GM23338 (cell line): ENCODE measurements at regions not wholly inside any gene's neighbourhood (a gene's known extent, or its start where the extent isn't known, plus 50 kb on each side); places are given as distances from the start of the nearest gene placed in this dataset.

Source experiments
- ATAC-seq: fragments of 200-7000 bp; cut with Tn5 transposase; 3 replicates; pipeline ENCODE4 v1.9.1; 2020
- DNase-seq: peaks from one replicate; pipeline ENCODE4 v3.0.0-alpha.2; 2015; ENCODE audit warnings: low spot score
- H2AFZ ChIP-seq: fragments of 200-600 bp; sonication (generic); 2 replicates; pipeline ENCODE4 v1.8.0; 2016; ENCODE audit warnings: antibody characterized with exemption, mild to moderate bottlenecking, moderate library complexity
- H3F3A ChIP-seq: fragments of 200-600 bp; sonication (generic); replicated peaks from 2 replicates; pipeline ENCODE4 v1.8.0; 2017; ENCODE audit warnings: antibody characterized with exemption, mixed run types, low read depth
- H3K27ac ChIP-seq: fragments of 200-600 bp; sonication (generic); 2 replicates; pipeline ENCODE4 v1.6.1; 2016; ENCODE audit warnings: low read depth
- H3K27me3 ChIP-seq: fragments of 200-600 bp; sonication (generic); 2 replicates; pipeline ENCODE4 v1.8.0; 2016; ENCODE audit warnings: mild to moderate bottlenecking, mixed run types, moderate library complexity; ENCODE audit not compliant: insufficient read depth
- H3K36me3 ChIP-seq: fragments of 200-600 bp; sonication (generic); 2 replicates; pipeline ENCODE4 v1.8.0; 2016; ENCODE audit warnings: mild to moderate bottlenecking; ENCODE audit not compliant: insufficient read depth
- H3K4me1 ChIP-seq: fragments of 200-600 bp; sonication (generic); 2 replicates; pipeline ENCODE4 v1.8.0; 2016; ENCODE audit warnings: mild to moderate bottlenecking, moderate library complexity; ENCODE audit not compliant: insufficient read depth
- H3K4me2 ChIP-seq: fragments of 200-600 bp; sonication (generic); 2 replicates; pipeline ENCODE4 v1.7.1; 2017; ENCODE audit warnings: mixed run types
- H3K4me3 ChIP-seq: fragments of 200-600 bp; sonication (generic); 2 replicates; pipeline ENCODE4 v1.6.1; 2016; ENCODE audit warnings: mixed run types
- H3K79me2 ChIP-seq: fragments of 200-600 bp; sonication (generic); replicated peaks from 2 replicates; pipeline ENCODE4 v1.8.0; 2017; ENCODE audit warnings: mild to moderate bottlenecking; ENCODE audit not compliant: insufficient read depth
- H3K9me2 ChIP-seq: fragments of 200-600 bp; sonication (generic); 2 replicates; pipeline ENCODE4 v1.8.0; 2017; ENCODE audit not compliant: insufficient read depth
- H4K20me1 ChIP-seq: fragments of 200-600 bp; sonication (generic); replicated peaks from 2 replicates; pipeline ENCODE4 v1.8.0; 2017; ENCODE audit warnings: mild to moderate bottlenecking; ENCODE audit not compliant: insufficient read depth
- H3K27ac Mint-ChIP-seq: 2 replicates; pipeline ENCODE4 v1.8.0; 2020; ENCODE audit warnings: inconsistent platforms, mild to moderate bottlenecking, moderate library complexity, mixed read lengths
- H3K27me3 Mint-ChIP-seq: 3 replicates; pipeline ENCODE4 v1.8.0; 2022; ENCODE audit warnings: low read depth, mild to moderate bottlenecking, moderate library complexity, mixed read lengths, inconsistent platforms; ENCODE audit not compliant: insufficient read depth, poor library complexity
- H3K36me3 Mint-ChIP-seq: 3 replicates; pipeline ENCODE4 v1.8.0; 2021; ENCODE audit warnings: low read depth, mild to moderate bottlenecking, inconsistent platforms, moderate library complexity, mixed read lengths
- H3K4me1 Mint-ChIP-seq: 3 replicates; pipeline ENCODE4 v1.8.0; 2020; ENCODE audit warnings: mild to moderate bottlenecking, inconsistent platforms, mixed read lengths
- H3K4me3 Mint-ChIP-seq: 3 replicates; pipeline ENCODE4 v1.8.0; 2021; ENCODE audit warnings: moderate library complexity, mild to moderate bottlenecking, inconsistent platforms, mixed read lengths
- H3K9me3 Mint-ChIP-seq: 3 replicates; pipeline ENCODE4 v1.8.0; 2020; ENCODE audit warnings: moderate library complexity, mild to moderate bottlenecking, inconsistent platforms, mixed read lengths
- CREB1 ChIP-seq: fragments of 250-450 bp; sonication (Bioruptor Pico); IDR thresholded peaks from 2 replicates; pipeline ENCODE4 v1.5.0; 2020; ENCODE audit warnings: low read depth, mild to moderate bottlenecking, moderate library complexity
- EZH2phosphoT487 ChIP-seq: fragments of 200-600 bp; sonication (generic); IDR thresholded peaks from one replicate; pipeline ENCODE4 v1.8.1; 2018; ENCODE audit warnings: antibody characterized with exemption; ENCODE audit not compliant: unreplicated experiment
- NANOG ChIP-seq: IDR thresholded peaks from 2 replicates; pipeline ENCODE4 v1.6.1; 2016; ENCODE audit warnings: antibody characterized with exemption, borderline replicate concordance
- POLR2AphosphoS5 ChIP-seq: IDR thresholded peaks from 2 replicates; pipeline ENCODE4 v1.6.1; 2016; ENCODE audit warnings: antibody characterized with exemption, low read depth
- STAT1 ChIP-seq: IDR thresholded peaks from one replicate; pipeline ENCODE4 v1.6.1; 2016; ENCODE audit warnings: antibody characterized with exemption; ENCODE audit not compliant: unreplicated experiment
- ZNF331 ChIP-seq: fragments of 250-450 bp; sonication (Bioruptor Pico); IDR thresholded peaks from 2 replicates; pipeline ENCODE4 v1.5.0; 2020; ENCODE audit warnings: low read depth, mild to moderate bottlenecking, moderate library complexity
- TF ChIP-seq, protein P1 (sequence below), 2 experiments: fragments of 200-600 bp in 1 of 2; sonication (generic) in 1 of 2; conservative IDR thresholded peaks; 2 replicates each; pipeline versions ENCODE4 v1.5.1 to v1.6.1; 2016 to 2017; ENCODE audit warnings: antibody characterized with exemption in 2 of 2, low read depth in 2 of 2, mild to moderate bottlenecking in 2 of 2, moderate library complexity in 1 of 2
- TF ChIP-seq, protein P2 (sequence below): IDR thresholded peaks from 2 replicates; pipeline ENCODE4 v1.6.1; 2016; ENCODE audit warnings: antibody characterized with exemption
- TF ChIP-seq, protein P3 (sequence below): IDR thresholded peaks from one replicate; pipeline ENCODE4 v1.6.1; 2018; ENCODE audit warnings: antibody characterized with exemption; ENCODE audit not compliant: unreplicated experiment
- TF ChIP-seq, protein P4 (sequence below): fragments of 250-450 bp; sonication (Bioruptor Pico); IDR thresholded peaks from 2 replicates; pipeline ENCODE4 v1.5.0; 2020; ENCODE audit warnings: mild to moderate bottlenecking, moderate library complexity

DNA sequence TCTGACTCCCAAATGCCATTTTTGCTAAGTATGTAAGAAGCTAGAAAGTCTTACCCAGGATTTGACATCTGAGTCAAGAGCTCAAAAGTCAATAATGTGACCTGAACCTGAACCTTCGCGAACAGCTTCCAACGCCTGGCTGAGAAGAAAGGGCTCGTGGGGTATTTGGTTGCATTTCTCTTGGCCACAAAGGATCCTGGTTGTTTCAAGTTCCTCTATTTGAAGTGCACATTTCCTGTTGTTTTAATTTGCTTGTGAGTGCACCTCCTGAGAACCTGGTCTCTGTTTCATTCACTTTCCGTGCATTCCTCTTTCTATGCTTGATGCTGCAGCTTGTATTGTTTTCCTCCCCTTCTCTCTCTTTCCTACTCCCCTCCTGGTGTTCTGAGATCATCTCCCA lies 212.5 kb downstream of the FOXA2 start (continued):
- TF ChIP-seq ZNF331 (CRISPR knock-in tag) (no peak), NANOG (no peak), EZH2phosphoT487 (no peak), STAT1 (no peak), CREB1 (CRISPR knock-in tag) (no peak)
- TF ChIP-seq, protein P1, sequence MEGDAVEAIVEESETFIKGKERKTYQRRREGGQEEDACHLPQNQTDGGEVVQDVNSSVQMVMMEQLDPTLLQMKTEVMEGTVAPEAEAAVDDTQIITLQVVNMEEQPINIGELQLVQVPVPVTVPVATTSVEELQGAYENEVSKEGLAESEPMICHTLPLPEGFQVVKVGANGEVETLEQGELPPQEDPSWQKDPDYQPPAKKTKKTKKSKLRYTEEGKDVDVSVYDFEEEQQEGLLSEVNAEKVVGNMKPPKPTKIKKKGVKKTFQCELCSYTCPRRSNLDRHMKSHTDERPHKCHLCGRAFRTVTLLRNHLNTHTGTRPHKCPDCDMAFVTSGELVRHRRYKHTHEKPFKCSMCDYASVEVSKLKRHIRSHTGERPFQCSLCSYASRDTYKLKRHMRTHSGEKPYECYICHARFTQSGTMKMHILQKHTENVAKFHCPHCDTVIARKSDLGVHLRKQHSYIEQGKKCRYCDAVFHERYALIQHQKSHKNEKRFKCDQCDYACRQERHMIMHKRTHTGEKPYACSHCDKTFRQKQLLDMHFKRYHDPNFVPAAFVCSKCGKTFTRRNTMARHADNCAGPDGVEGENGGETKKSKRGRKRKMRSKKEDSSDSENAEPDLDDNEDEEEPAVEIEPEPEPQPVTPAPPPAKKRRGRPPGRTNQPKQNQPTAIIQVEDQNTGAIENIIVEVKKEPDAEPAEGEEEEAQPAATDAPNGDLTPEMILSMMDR (conservative IDR thresholded peaks at IDR 0.05; ENCODE audit: low read depth in 2 of 2), result no peak
- TF ChIP-seq, protein P2, sequence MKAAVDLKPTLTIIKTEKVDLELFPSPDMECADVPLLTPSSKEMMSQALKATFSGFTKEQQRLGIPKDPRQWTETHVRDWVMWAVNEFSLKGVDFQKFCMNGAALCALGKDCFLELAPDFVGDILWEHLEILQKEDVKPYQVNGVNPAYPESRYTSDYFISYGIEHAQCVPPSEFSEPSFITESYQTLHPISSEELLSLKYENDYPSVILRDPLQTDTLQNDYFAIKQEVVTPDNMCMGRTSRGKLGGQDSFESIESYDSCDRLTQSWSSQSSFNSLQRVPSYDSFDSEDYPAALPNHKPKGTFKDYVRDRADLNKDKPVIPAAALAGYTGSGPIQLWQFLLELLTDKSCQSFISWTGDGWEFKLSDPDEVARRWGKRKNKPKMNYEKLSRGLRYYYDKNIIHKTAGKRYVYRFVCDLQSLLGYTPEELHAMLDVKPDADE, result no peak

DNA sequence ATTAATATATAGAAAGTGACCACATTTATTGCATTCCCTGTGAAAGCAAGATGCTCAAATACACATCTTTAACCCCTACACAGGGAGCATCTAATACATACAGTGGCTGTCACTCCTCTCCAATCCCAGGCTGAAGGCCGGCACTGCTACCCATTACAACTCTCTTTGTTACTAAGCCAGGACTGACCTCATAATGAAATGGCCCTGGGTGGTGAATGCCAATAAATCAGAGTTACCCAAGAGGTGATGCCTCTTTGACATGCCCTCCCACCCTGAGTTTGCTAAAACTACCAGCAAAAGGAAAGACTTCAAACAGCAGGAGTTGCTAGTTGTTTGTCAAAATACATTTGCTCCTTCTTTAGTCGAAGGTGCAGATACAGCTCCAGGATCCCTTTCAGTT lies 214.2 kb downstream of the FOXA2 start:
- Histone ChIP-seq H4K20me1 (no peaks in the 10 kb centered on the region), H3K4me1 (peaks cover 10% of the 10 kb centered on the region; the same call in 1 of the 2 replicates), H3F3A (no peaks in the 10 kb centered on the region), H3K79me2 (no peaks in the 10 kb centered on the region), H3K4me2 (no peak overlapping the region), H3K9me2 (no peaks in the 10 kb centered on the region), H3K27ac (no peak overlapping the region), H3K27me3 (no peaks in the 10 kb centered on the region), H3K4me3 (no peak overlapping the region), H3K36me3 (no peaks in the 10 kb centered on the region), H2AFZ (no peak overlapping the region)
- Mint-ChIP-seq H3K4me1 (peaks cover 11% of the 10 kb centered on the region), H3K27ac (no peak overlapping the region), H3K4me3 (no peak overlapping the region), H3K27me3 (no peaks in the 10 kb centered on the region), H3K36me3 (no peaks in the 10 kb centered on the region), H3K9me3 (no peaks in the 10 kb centered on the region)
- DNase-seq (no peak), ATAC-seq (no peak)
- TF ChIP-seq ZNF331 (CRISPR knock-in tag) (no peak), NANOG (no peak), POLR2AphosphoS5 (no peak)
- TF ChIP-seq, protein P3, sequence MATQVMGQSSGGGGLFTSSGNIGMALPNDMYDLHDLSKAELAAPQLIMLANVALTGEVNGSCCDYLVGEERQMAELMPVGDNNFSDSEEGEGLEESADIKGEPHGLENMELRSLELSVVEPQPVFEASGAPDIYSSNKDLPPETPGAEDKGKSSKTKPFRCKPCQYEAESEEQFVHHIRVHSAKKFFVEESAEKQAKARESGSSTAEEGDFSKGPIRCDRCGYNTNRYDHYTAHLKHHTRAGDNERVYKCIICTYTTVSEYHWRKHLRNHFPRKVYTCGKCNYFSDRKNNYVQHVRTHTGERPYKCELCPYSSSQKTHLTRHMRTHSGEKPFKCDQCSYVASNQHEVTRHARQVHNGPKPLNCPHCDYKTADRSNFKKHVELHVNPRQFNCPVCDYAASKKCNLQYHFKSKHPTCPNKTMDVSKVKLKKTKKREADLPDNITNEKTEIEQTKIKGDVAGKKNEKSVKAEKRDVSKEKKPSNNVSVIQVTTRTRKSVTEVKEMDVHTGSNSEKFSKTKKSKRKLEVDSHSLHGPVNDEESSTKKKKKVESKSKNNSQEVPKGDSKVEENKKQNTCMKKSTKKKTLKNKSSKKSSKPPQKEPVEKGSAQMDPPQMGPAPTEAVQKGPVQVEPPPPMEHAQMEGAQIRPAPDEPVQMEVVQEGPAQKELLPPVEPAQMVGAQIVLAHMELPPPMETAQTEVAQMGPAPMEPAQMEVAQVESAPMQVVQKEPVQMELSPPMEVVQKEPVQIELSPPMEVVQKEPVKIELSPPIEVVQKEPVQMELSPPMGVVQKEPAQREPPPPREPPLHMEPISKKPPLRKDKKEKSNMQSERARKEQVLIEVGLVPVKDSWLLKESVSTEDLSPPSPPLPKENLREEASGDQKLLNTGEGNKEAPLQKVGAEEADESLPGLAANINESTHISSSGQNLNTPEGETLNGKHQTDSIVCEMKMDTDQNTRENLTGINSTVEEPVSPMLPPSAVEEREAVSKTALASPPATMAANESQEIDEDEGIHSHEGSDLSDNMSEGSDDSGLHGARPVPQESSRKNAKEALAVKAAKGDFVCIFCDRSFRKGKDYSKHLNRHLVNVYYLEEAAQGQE, result no peak
- TF ChIP-seq, protein P2, result no peak
- TF ChIP-seq, protein P4, sequence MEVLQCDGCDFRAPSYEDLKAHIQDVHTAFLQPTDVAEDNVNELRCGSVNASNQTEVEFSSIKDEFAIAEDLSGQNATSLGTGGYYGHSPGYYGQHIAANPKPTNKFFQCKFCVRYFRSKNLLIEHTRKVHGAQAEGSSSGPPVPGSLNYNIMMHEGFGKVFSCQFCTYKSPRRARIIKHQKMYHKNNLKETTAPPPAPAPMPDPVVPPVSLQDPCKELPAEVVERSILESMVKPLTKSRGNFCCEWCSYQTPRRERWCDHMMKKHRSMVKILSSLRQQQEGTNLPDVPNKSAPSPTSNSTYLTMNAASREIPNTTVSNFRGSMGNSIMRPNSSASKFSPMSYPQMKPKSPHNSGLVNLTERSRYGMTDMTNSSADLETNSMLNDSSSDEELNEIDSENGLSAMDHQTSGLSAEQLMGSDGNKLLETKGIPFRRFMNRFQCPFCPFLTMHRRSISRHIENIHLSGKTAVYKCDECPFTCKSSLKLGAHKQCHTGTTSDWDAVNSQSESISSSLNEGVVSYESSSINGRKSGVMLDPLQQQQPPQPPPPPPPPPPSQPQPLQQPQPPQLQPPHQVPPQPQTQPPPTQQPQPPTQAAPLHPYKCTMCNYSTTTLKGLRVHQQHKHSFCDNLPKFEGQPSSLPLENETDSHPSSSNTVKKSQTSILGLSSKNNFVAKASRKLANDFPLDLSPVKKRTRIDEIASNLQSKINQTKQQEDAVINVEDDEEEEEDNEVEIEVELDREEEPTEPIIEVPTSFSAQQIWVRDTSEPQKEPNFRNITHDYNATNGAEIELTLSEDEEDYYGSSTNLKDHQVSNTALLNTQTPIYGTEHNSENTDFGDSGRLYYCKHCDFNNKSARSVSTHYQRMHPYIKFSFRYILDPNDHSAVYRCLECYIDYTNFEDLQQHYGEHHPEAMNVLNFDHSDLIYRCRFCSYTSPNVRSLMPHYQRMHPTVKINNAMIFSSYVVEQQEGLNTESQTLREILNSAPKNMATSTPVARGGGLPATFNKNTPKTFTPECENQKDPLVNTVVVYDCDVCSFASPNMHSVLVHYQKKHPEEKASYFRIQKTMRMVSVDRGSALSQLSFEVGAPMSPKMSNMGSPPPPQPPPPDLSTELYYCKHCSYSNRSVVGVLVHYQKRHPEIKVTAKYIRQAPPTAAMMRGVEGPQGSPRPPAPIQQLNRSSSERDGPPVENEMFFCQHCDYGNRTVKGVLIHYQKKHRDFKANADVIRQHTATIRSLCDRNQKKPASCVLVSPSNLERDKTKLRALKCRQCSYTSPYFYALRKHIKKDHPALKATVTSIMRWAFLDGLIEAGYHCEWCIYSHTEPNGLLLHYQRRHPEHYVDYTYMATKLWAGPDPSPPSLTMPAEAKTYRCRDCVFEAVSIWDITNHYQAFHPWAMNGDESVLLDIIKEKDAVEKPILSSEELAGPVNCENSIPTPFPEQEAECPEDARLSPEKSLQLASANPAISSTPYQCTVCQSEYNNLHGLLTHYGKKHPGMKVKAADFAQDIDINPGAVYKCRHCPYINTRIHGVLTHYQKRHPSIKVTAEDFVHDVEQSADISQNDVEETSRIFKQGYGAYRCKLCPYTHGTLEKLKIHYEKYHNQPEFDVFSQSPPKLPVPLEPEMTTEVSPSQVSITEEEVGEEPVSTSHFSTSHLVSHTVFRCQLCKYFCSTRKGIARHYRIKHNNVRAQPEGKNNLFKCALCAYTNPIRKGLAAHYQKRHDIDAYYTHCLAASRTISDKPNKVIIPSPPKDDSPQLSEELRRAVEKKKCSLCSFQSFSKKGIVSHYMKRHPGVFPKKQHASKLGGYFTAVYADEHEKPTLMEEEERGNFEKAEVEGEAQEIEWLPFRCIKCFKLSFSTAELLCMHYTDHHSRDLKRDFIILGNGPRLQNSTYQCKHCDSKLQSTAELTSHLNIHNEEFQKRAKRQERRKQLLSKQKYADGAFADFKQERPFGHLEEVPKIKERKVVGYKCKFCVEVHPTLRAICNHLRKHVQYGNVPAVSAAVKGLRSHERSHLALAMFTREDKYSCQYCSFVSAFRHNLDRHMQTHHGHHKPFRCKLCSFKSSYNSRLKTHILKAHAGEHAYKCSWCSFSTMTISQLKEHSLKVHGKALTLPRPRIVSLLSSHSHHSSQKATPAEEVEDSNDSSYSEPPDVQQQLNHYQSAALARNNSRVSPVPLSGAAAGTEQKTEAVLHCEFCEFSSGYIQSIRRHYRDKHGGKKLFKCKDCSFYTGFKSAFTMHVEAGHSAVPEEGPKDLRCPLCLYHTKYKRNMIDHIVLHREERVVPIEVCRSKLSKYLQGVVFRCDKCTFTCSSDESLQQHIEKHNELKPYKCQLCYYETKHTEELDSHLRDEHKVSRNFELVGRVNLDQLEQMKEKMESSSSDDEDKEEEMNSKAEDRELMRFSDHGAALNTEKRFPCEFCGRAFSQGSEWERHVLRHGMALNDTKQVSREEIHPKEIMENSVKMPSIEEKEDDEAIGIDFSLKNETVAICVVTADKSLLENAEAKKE, result no peak
